ENCODE measurements at regions not wholly inside any gene's neighbourhood (a gene's known extent, or its start where the extent isn't known, plus 50 kb on each side); places are given as distances from the start of the nearest gene placed in this dataset.

GRCh38 chr6:54465649-54466300 is 157.5 kb downstream of the TINAG start:
- TF ChIP-seq CTCF (conservative IDR thresholded peaks at IDR 0.05; ENCODE audit: low read depth, low read length), result no peak
- DNase-seq (ENCODE audit: low read depth), result no peak

GRCh38 chr6:54467384-54467783 is 159.1 kb downstream of the TINAG start:
- no peak overlapping the region for H3K4me3 ChIP-seq (ENCODE audit: low read depth, low read length)
- DNase-seq (ENCODE audit: low read depth), result no peak
- TF ChIP-seq CTCF (conservative IDR thresholded peaks at IDR 0.05; ENCODE audit: low read depth, low read length), result no peak

More at GRCh38 chr6:54465649-54466300, 157.5 kb downstream of the TINAG start:
- H3K4me3 ChIP-seq (ENCODE audit: low read depth, low read length), result no peak overlapping the region

DNA sequence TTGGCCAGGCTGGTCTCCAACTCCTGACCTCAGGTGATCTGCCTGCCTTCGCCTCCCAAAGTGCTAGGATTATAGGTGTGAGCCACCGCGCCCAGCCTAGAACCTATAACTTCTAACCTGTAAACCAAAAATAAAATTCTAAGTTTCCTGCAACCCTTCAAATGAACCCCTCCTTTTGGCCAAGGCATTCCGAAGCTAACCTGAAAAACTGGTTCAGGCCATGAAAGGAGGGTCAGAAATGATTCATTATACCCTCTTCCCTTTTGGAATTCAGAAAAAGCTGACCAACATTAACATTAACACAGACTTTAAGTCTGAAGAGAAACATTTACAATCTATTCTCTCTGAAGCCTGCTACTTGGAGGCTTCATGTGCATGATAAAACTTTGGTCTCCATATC is 165.1 kb downstream of the TINAG start:
- DNase-seq (ENCODE audit: low read depth), result no peak
- H3K4me3 ChIP-seq (ENCODE audit: low read depth, low read length), result no peak overlapping the region
- TF ChIP-seq CTCF (conservative IDR thresholded peaks at IDR 0.05; ENCODE audit: low read depth, low read length), result no peak

DNA sequence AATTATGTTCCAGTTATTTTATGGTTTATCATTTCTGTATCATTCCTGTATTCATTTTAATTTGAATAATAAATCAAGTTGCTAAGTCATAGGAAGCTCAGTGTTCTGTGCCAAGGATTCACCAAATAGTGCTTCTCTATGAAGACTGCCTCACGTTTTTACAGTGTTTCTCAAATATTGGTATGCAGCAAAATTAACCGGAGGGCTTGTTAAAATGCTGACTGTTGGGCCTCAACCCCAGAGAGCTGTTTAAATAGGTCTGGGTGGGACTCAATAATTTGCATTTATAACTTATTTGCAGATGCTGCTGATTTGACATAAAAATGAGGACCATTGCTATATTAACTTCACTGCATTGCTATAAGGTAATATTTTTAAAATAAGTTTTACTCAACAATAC is 166.7 kb downstream of the TINAG start:
- no peak overlapping the region for H3K4me3 ChIP-seq (ENCODE audit: low read depth, low read length)
- no peak for TF ChIP-seq CTCF (conservative IDR thresholded peaks at IDR 0.05; ENCODE audit: low read depth, low read length)
- DNase-seq (ENCODE audit: low read depth), result no peak

- TF ChIP-seq CTCF (conservative IDR thresholded peaks at IDR 0.05; ENCODE audit: low read depth, low read length), result no peak
- H3K4me3 ChIP-seq (ENCODE audit: low read depth, low read length), result no peak overlapping the region
- peak; percentile 13 for DNase-seq (ENCODE audit: low read depth)
Observed at GRCh38 chr6:54481091-54481490, 172.8 kb downstream of the TINAG start.

- no peak for DNase-seq (ENCODE audit: low read depth)
- H3K4me3 ChIP-seq (ENCODE audit: low read depth, low read length), result no peak overlapping the region
- no peak for TF ChIP-seq CTCF (conservative IDR thresholded peaks at IDR 0.05; ENCODE audit: low read depth, low read length)
Observed at GRCh38 chr6:54491431-54491830, 183.2 kb downstream of the TINAG start.

- TF ChIP-seq CTCF (conservative IDR thresholded peaks at IDR 0.05; ENCODE audit: low read depth, low read length), result no peak
- H3K4me3 ChIP-seq (ENCODE audit: low read depth, low read length), result no peak overlapping the region
- DNase-seq (ENCODE audit: low read depth), result peak; percentile 59
Observed at GRCh38 chr6:54493138-54493537, 184.9 kb downstream of the TINAG start.

All from choroid plexus epithelial cell (primary cell).